Activated CD4-positive, alpha-beta T cell treated with anti-CD3 and anti-CD28 coated beads, Interleukin-2, amount 10 ng/mL, durations not matched to agents 24 days and 14 days (primary cell): ENCODE measurements at regions not wholly inside any gene's neighbourhood (a gene's known extent, or its start where the extent isn't known, plus 50 kb on each side); places are given as distances from the start of the nearest gene placed in this dataset.

Experiments
- DNase-seq: peaks from one replicate; pipeline ENCODE4 v3.0.0; 2022
- H3K27ac Mint-ChIP-seq: one replicate; pipeline ENCODE4 v1.8.0; 2022; ENCODE audit warnings: mild to moderate bottlenecking, mixed read lengths
- H3K27me3 Mint-ChIP-seq: one replicate; pipeline ENCODE4 v1.8.0; 2022; ENCODE audit warnings: mixed read lengths
- H3K36me3 Mint-ChIP-seq: one replicate; pipeline ENCODE4 v1.8.0; 2022; ENCODE audit warnings: low read depth, mild to moderate bottlenecking, mixed read lengths
- H3K4me1 Mint-ChIP-seq: one replicate; pipeline ENCODE4 v1.8.0; 2021; ENCODE audit warnings: mixed read lengths
- H3K4me3 Mint-ChIP-seq: one replicate; pipeline ENCODE4 v1.8.0; 2022; ENCODE audit warnings: mild to moderate bottlenecking, moderate library complexity, mixed read lengths
- H3K9me3 Mint-ChIP-seq: one replicate; pipeline ENCODE4 v1.8.0; 2021; ENCODE audit warnings: mixed read lengths
- intact Hi-C: fragments of 100-400 bp; cut with micrococcal nuclease; formaldehyde crosslinking; loops from one replicate; pipeline ENCODE4 v1.15.1; 2023

- H3K27ac Mint-ChIP-seq = no peak overlapping the region
- H3K4me3 Mint-ChIP-seq = no peak overlapping the region
- intact Hi-C loops = no loop called here
- DNase-seq = no peak
- no peaks in the 10 kb centered on the region for H3K9me3 Mint-ChIP-seq
- H3K36me3 Mint-ChIP-seq = no peaks in the 10 kb centered on the region
- peaks cover 3% of the 10 kb centered on the region for H3K27me3 Mint-ChIP-seq
- no peaks in the 10 kb centered on the region for H3K4me1 Mint-ChIP-seq
These were observed 91.5 kb upstream of the TUT7 start for GRCh38 chr9:86445671-86446070.

- H3K27ac Mint-ChIP-seq = no peak overlapping the region
- no peak for DNase-seq
- H3K4me1 Mint-ChIP-seq = no peaks in the 10 kb centered on the region
- H3K36me3 Mint-ChIP-seq = no peaks in the 10 kb centered on the region
- H3K4me3 Mint-ChIP-seq = no peak overlapping the region
- intact Hi-C loops = no loop called here
- H3K27me3 Mint-ChIP-seq = peaks cover 3% of the 10 kb centered on the region
- no peaks in the 10 kb centered on the region for H3K9me3 Mint-ChIP-seq
These were observed 89.8 kb upstream of the TUT7 start for GRCh38 chr9:86443992-86444391.

GRCh38 chr9:86434039-86434726, 80.0 kb upstream of the TUT7 start:
- Mint-ChIP-seq H3K27ac (no peak overlapping the region), H3K4me3 (no peak overlapping the region), H3K27me3 (peaks cover 11% of the 10 kb centered on the region), H3K4me1 (no peaks in the 10 kb centered on the region), H3K36me3 (no peaks in the 10 kb centered on the region), H3K9me3 (no peaks in the 10 kb centered on the region)
- intact Hi-C loops = loop anchor here (1.0 kb wide), 1 partner anchor 890 kb away; no protein-coding TSS in a partner anchor
- peak; percentile 62 for DNase-seq

GRCh38 chr9:86424251-86424891, 70.2 kb upstream of the TUT7 start:
- no peak overlapping the region for H3K4me3 Mint-ChIP-seq
- no peak overlapping the region for H3K27ac Mint-ChIP-seq
- no peaks in the 10 kb centered on the region for H3K4me1 Mint-ChIP-seq
- intact Hi-C loops = no loop called here
- no peaks in the 10 kb centered on the region for H3K36me3 Mint-ChIP-seq
- no peak for DNase-seq
- no peaks in the 10 kb centered on the region for H3K9me3 Mint-ChIP-seq
- H3K27me3 Mint-ChIP-seq = no peaks in the 10 kb centered on the region

GRCh38 chr9:86413971-86414880, 60.0 kb upstream of the TUT7 start:
- no peaks in the 10 kb centered on the region for H3K4me1 Mint-ChIP-seq
- peak; percentile 34 for DNase-seq
- H3K27me3 Mint-ChIP-seq = peaks cover 13% of the 10 kb centered on the region
- intact Hi-C loops = loop anchor here (1.0 kb wide), 1 partner anchor 910 kb away; no protein-coding TSS in a partner anchor
- no peaks in the 10 kb centered on the region for H3K36me3 Mint-ChIP-seq
- H3K9me3 Mint-ChIP-seq = no peaks in the 10 kb centered on the region
- H3K4me3 Mint-ChIP-seq = no peak overlapping the region
- no peak overlapping the region for H3K27ac Mint-ChIP-seq

- Mint-ChIP-seq H3K4me3 (no peak overlapping the region), H3K27ac (no peak overlapping the region), H3K27me3 (peaks cover 6% of the 10 kb centered on the region), H3K36me3 (no peaks in the 10 kb centered on the region), H3K4me1 (peaks cover 9% of the 10 kb centered on the region), H3K9me3 (no peaks in the 10 kb centered on the region)
- peak; percentile 19 for DNase-seq
- intact Hi-C loops = no loop called here
These were observed 56.1 kb upstream of the TUT7 start for GRCh38 chr9:86410281-86410680.

- no peak overlapping the region for H3K4me3 Mint-ChIP-seq
- intact Hi-C loops = no loop called here
- H3K27me3 Mint-ChIP-seq = peaks cover 6% of the 10 kb centered on the region
These were observed 53.9 kb upstream of the TUT7 start for GRCh38 chr9:86408121-86408520.

GRCh38 chr9:86407022-86407421, 52.8 kb upstream of the TUT7 start:
- H3K9me3 Mint-ChIP-seq = no peaks in the 10 kb centered on the region
- intact Hi-C loops = loop anchor here (2.0 kb wide), 2 partner anchors 54 to 540 kb away; partner anchors contain the start of gene GAS1
- DNase-seq = no peak
- H3K4me1 Mint-ChIP-seq = peaks cover 9% of the 10 kb centered on the region
- H3K36me3 Mint-ChIP-seq = no peaks in the 10 kb centered on the region
- H3K27ac Mint-ChIP-seq = no peak overlapping the region
- H3K27me3 Mint-ChIP-seq = peaks cover 7% of the 10 kb centered on the region
- no peak overlapping the region for H3K4me3 Mint-ChIP-seq

More at GRCh38 chr9:86408121-86408520, 53.9 kb upstream of the TUT7 start:
- H3K27ac Mint-ChIP-seq = no peak overlapping the region
- peak; percentile 35 for DNase-seq
- peaks cover 9% of the 10 kb centered on the region for H3K4me1 Mint-ChIP-seq
- H3K36me3 Mint-ChIP-seq = no peaks in the 10 kb centered on the region
- H3K9me3 Mint-ChIP-seq = no peaks in the 10 kb centered on the region

GRCh38 chr9:86406366-86406765, 52.2 kb upstream of the TUT7 start:
- Mint-ChIP-seq H3K9me3 (no peaks in the 10 kb centered on the region), H3K27me3 (peaks cover 7% of the 10 kb centered on the region), H3K27ac (no peak overlapping the region), H3K36me3 (no peaks in the 10 kb centered on the region), H3K4me1 (peaks cover 9% of the 10 kb centered on the region), H3K4me3 (no peak overlapping the region)
- no peak for DNase-seq
- intact Hi-C loops = loop anchor here (2.0 kb wide), 2 partner anchors 54 to 540 kb away; partner anchors contain the start of gene GAS1

- H3K27me3 Mint-ChIP-seq = peaks cover 7% of the 10 kb centered on the region
- H3K9me3 Mint-ChIP-seq = no peaks in the 10 kb centered on the region
- peak overlapping the region; percentile 18 for H3K27ac Mint-ChIP-seq
- intact Hi-C loops = loop anchor here (2.0 kb wide), 2 partner anchors 53 to 541 kb away; partner anchors contain the start of gene GAS1
- H3K4me3 Mint-ChIP-seq = peak overlapping the region; percentile 36
- no peak for DNase-seq
- H3K4me1 Mint-ChIP-seq = peaks cover 9% of the 10 kb centered on the region
- H3K36me3 Mint-ChIP-seq = no peaks in the 10 kb centered on the region
These were observed 51.7 kb upstream of the TUT7 start for GRCh38 chr9:86405926-86406325.

GRCh38 chr9:86405086-86405491, 50.9 kb upstream of the TUT7 start:
- Mint-ChIP-seq H3K9me3 (no peaks in the 10 kb centered on the region), H3K4me1 (peaks cover 9% of the 10 kb centered on the region), H3K27ac (no peak overlapping the region), H3K4me3 (no peak overlapping the region), H3K36me3 (no peaks in the 10 kb centered on the region), H3K27me3 (peaks cover 7% of the 10 kb centered on the region)
- intact Hi-C loops = no loop called here
- no peak for DNase-seq
